Adipocyte (in vitro differentiated cells): ENCODE measurements at regions not wholly inside any gene's neighbourhood (a gene's known extent, or its start where the extent isn't known, plus 50 kb on each side); places are given as distances from the start of the nearest gene placed in this dataset.

Experiments used
- DNase-seq: peaks from one replicate; pipeline ENCODE4 v3.0.0-alpha.2; 2015; ENCODE audit warnings: low read depth
- H3K27me3 ChIP-seq: replicated peaks from 2 replicates; pipeline ENCODE4 v1.7.0; 2013; ENCODE audit warnings: mild to moderate bottlenecking, low read length, moderate library complexity; ENCODE audit not compliant: control insufficient read depth, insufficient read depth
- H3K36me3 ChIP-seq: 2 replicates; pipeline ENCODE4 v1.7.0; 2013; ENCODE audit warnings: low read length, mild to moderate bottlenecking, moderate library complexity; ENCODE audit not compliant: control insufficient read depth, insufficient read depth, severe bottlenecking
- H3K4me1 ChIP-seq: 2 replicates; pipeline ENCODE4 v1.7.0; 2013; ENCODE audit warnings: mild to moderate bottlenecking, low read length, moderate library complexity; ENCODE audit not compliant: control insufficient read depth, insufficient read depth
- H3K4me3 ChIP-seq: 2 replicates; pipeline ENCODE4 v1.7.0; 2013; ENCODE audit warnings: mild to moderate bottlenecking, low read length, moderate library complexity
- H3K9ac ChIP-seq: 2 replicates; pipeline ENCODE4 v1.7.0; 2013; ENCODE audit warnings: mild to moderate bottlenecking, low read length, moderate library complexity
- H3K9me3 ChIP-seq: 2 replicates; pipeline ENCODE4 v1.7.0; 2013; ENCODE audit warnings: mild to moderate bottlenecking, low read length, moderate library complexity; ENCODE audit not compliant: control insufficient read depth

DNA sequence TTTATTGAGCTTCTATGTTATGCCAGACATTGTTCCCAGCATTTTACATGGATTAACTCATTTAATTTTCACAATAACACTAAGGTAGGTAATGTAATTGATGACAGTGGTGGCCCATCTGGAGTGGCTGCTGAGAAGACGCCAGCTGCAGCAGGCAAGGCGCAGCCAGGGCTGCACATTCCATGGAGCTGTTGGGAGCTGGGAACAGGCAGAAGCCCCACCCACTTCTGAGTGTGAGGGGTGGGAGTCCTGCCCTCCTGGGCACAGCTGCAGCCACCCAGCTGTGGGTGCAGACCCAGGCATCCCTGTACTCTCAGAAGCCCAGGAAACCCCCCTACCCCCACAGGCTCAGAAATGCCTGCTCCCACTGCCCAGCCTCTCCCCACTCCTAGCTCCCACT is 183.3 kb downstream of the DEPDC1B start:
- Histone ChIP-seq H3K36me3 (no peaks in the 10 kb centered on the region), H3K4me3 (no peak overlapping the region), H3K4me1 (no peaks in the 10 kb centered on the region), H3K27me3 (peaks cover 26% of the 10 kb centered on the region), H3K9ac (no peak overlapping the region), H3K9me3 (no peaks in the 10 kb centered on the region)
- DNase-seq: no peak

DNA sequence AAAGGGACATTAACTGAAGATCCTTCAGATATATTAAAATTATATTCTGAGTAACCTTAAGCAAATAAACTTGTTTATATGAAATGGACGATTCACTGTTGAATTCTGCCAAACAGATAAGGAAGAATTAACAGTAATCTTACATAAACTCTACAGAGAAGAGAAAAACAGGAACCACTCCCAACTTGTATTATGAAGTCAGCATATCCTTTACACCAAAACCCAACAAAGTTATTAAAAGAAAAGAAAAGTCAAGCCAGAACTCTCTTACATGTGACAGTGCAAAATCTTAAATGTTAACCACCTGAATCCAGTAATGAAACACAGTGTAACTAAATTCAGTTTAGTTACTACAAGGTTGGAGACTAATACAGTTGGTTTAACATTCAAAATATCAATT is 185.8 kb downstream of the DEPDC1B start:
- Histone ChIP-seq H3K36me3 (no peaks in the 10 kb centered on the region), H3K9ac (no peak overlapping the region), H3K27me3 (peaks cover 20% of the 10 kb centered on the region), H3K4me1 (no peaks in the 10 kb centered on the region), H3K9me3 (no peaks in the 10 kb centered on the region), H3K4me3 (no peak overlapping the region)
- DNase-seq: no peak

DNA sequence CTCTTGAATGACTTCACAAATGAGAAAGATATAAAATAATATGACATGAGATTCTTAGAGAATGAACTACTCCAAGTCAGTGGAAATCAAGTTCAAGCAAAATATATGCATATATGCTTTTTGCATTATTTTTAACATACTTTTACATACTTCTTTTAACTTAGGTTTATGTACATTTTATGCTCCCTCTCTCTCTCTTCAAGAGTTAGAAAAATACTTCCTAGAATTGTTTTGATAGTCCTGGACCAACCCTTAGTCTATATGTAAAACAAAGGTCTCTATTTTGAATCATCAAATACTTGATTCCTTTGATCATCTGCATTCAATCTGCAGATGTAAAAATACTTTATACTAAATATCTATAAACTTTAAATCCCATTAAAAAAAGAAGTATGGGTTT is 187.8 kb downstream of the DEPDC1B start:
- H3K4me3 ChIP-seq: no peak overlapping the region
- DNase-seq: no peak
- H3K27me3 ChIP-seq: peaks cover 6% of the 10 kb centered on the region
- H3K9ac ChIP-seq: no peak overlapping the region
- H3K4me1 ChIP-seq: no peaks in the 10 kb centered on the region
- no peaks in the 10 kb centered on the region for H3K9me3 ChIP-seq
- no peaks in the 10 kb centered on the region for H3K36me3 ChIP-seq

GRCh38 chr5:60510663-60511062 is 189.3 kb downstream of the DEPDC1B start:
- Histone ChIP-seq H3K36me3 (no peaks in the 10 kb centered on the region), H3K27me3 (no peaks in the 10 kb centered on the region), H3K4me3 (no peak overlapping the region), H3K4me1 (no peaks in the 10 kb centered on the region), H3K9me3 (no peaks in the 10 kb centered on the region), H3K9ac (no peak overlapping the region)
- no peak for DNase-seq

DNA sequence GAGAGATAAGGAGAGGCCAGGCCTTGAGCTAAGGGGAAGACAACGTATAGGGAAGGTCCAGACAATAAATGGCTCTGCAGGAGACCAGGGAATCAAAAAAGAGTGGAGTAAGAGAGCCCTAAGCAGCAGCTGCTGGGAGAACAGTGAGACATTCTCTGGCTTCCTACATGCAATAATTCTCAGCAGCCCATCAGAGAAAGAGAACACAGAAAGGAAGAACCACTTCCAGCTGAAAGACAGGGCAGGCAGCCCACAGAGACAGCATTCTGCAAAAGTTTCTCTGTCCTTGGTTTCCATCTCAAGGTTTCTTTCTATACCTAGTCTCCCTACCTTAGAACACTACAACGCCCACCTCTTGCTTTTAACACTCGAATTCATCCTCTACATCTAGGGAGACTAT is 189.9 kb downstream of the DEPDC1B start:
- no peak overlapping the region for H3K9ac ChIP-seq
- peaks cover 3% of the 10 kb centered on the region for H3K4me1 ChIP-seq
- DNase-seq: no peak
- no peaks in the 10 kb centered on the region for H3K27me3 ChIP-seq
- H3K9me3 ChIP-seq: no peaks in the 10 kb centered on the region
- no peak overlapping the region for H3K4me3 ChIP-seq
- no peaks in the 10 kb centered on the region for H3K36me3 ChIP-seq

DNA sequence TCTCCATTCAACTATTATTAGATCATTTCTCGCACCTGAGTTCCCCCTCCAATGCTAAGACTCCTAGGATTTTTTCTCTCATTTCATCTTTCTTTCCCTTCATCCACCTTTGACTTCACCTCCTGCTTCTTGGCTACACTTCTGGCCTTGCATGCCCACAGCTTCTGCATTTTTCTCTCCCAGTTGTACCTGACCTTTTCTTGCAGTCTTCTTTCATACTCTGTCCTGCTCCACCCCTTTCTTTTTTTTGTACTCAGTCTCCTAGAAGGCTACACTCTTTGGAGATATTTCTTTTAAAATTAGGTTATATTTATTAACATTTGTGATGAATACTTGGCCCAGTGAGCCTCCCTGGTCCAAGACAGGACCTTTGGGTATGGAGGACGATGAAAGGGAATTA is 190.4 kb downstream of the DEPDC1B start:
- H3K9me3 ChIP-seq: no peaks in the 10 kb centered on the region
- H3K36me3 ChIP-seq: no peaks in the 10 kb centered on the region
- H3K27me3 ChIP-seq: no peaks in the 10 kb centered on the region
- H3K4me3 ChIP-seq: no peak overlapping the region
- no peak for DNase-seq
- H3K9ac ChIP-seq: no peak overlapping the region
- H3K4me1 ChIP-seq: peaks cover 6% of the 10 kb centered on the region

DNA sequence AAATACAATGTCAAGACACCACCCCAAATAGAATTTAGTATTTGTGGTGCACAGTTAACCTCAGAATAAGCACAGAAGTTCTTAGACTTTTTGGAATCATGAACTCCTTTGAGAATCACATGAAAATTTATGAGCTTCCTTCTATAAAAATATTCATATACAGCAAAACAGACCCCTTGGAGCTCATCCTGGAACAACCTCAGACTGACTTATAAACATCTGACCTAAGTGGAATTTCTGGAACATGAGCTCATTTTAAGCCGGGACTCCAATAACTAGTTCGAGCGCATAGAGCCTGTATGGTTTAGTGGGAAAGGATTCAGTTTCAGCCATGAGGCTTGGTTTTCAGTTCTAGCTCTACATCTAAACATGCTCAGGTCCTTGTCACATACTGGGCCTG is 192.3 kb downstream of the DEPDC1B start:
- Histone ChIP-seq H3K9ac (no peak overlapping the region), H3K27me3 (no peaks in the 10 kb centered on the region), H3K4me3 (no peak overlapping the region), H3K4me1 (peaks cover 6% of the 10 kb centered on the region), H3K36me3 (no peaks in the 10 kb centered on the region), H3K9me3 (no peaks in the 10 kb centered on the region)
- no peak for DNase-seq

DNA sequence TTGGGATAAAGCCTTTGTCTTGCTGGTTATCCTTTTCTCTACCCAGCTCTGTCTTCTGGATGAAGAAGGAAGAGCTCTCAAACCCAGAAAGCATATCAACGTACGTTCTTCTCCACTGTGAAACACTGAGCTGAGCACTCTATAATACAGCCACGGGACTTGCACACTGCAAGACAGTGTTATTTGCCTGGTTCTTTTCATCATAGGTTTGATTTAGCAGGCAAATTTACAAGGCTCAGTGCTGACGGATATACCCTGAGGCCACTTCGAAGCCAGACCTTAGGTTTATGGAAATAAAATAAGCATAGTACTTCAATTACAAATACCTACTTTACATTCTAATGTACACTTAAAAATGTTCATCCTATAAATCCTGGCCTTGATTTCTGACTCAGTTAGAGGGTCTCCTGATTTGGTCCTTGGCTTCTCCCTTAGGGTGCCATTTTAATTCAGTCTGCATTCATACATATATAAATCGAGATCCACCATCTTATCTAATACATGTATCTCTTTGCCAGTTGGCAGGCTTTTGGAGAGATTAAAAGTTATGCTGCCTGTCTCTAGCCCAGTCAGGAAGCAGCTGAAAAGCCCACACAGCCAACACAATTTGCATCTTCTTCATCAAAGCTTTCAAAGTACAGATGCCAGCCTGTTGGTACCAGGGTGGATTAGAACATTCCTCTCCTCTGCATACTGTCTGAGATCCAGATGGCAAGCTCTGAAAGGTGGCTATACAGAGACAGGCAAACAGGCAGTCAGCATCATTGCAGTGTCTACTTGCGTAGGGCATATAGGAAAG is 194.4 kb downstream of the DEPDC1B start:
- H3K9ac ChIP-seq: no peak overlapping the region
- no peaks in the 10 kb centered on the region for H3K27me3 ChIP-seq
- no peak for DNase-seq
- H3K4me1 ChIP-seq: peaks cover 6% of the 10 kb centered on the region
- H3K36me3 ChIP-seq: no peaks in the 10 kb centered on the region
- no peaks in the 10 kb centered on the region for H3K9me3 ChIP-seq
- H3K4me3 ChIP-seq: no peak overlapping the region

- no peaks in the 10 kb centered on the region for H3K9me3 ChIP-seq
- H3K4me3 ChIP-seq: no peak overlapping the region
- peaks cover 6% of the 10 kb centered on the region for H3K4me1 ChIP-seq
- no peaks in the 10 kb centered on the region for H3K27me3 ChIP-seq
- no peaks in the 10 kb centered on the region for H3K36me3 ChIP-seq
- no peak overlapping the region for H3K9ac ChIP-seq
- no peak for DNase-seq
Observed at GRCh38 chr5:60504342-60504741, 195.6 kb downstream of the DEPDC1B start.

GRCh38 chr5:60503771-60504170 is 196.2 kb downstream of the DEPDC1B start:
- H3K4me1 ChIP-seq: peaks cover 6% of the 10 kb centered on the region
- no peaks in the 10 kb centered on the region for H3K36me3 ChIP-seq
- H3K9ac ChIP-seq: no peak overlapping the region
- H3K27me3 ChIP-seq: no peaks in the 10 kb centered on the region
- no peak for DNase-seq
- no peaks in the 10 kb centered on the region for H3K9me3 ChIP-seq
- H3K4me3 ChIP-seq: no peak overlapping the region

DNA sequence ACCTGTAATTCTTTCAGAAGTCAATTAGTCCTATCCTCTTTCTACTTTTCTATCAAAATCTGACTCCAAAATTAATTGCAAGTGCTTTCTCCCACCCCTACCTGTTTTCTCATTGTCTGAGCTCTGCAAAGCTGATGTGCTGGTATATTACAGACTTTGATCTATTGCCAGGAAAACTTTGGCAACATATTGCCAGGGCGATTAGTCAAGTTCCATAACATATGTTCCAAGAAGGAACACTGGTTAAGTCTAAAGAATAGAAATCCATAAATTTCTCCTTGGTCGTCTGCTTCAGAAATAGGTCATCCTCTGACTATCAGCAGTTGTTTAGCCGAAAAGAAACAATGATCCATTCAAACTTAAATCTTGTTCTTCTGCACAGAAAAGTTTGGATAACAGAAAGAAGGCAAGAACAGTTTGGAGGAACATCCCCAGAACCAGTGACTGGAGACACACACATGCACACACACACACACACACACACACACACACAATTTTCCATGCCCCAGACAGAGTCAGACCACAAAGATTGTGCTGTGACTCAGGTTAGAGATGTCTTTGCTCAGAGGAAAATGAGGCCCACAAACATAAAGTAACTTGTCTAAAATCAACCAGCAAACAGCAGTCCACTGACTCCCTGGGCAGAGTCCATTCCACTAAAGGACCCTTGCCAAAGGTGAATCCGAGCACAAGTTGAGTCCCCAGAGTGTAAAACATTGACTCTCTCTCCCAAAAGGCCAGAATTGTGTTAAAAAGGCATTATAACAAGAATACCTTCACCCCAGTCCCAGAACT is 202.1 kb downstream of the DEPDC1B start:
- H3K36me3 ChIP-seq: no peaks in the 10 kb centered on the region
- no peaks in the 10 kb centered on the region for H3K9me3 ChIP-seq
- DNase-seq: peak; percentile 16
- H3K27me3 ChIP-seq: no peaks in the 10 kb centered on the region
- H3K4me1 ChIP-seq: peaks cover 1% of the 10 kb centered on the region
- no peak overlapping the region for H3K9ac ChIP-seq
- H3K4me3 ChIP-seq: no peak overlapping the region
